ENCODE measurements at regions not wholly inside any gene's neighbourhood (a gene's known extent, or its start where the extent isn't known, plus 50 kb on each side); places are given as distances from the start of the nearest gene placed in this dataset.
"Not testable (repeated sequence)": the region's sequence is repeated elsewhere in the genome, so short reads cannot be mapped to it uniquely, and the experiment has no call there.

DNA sequence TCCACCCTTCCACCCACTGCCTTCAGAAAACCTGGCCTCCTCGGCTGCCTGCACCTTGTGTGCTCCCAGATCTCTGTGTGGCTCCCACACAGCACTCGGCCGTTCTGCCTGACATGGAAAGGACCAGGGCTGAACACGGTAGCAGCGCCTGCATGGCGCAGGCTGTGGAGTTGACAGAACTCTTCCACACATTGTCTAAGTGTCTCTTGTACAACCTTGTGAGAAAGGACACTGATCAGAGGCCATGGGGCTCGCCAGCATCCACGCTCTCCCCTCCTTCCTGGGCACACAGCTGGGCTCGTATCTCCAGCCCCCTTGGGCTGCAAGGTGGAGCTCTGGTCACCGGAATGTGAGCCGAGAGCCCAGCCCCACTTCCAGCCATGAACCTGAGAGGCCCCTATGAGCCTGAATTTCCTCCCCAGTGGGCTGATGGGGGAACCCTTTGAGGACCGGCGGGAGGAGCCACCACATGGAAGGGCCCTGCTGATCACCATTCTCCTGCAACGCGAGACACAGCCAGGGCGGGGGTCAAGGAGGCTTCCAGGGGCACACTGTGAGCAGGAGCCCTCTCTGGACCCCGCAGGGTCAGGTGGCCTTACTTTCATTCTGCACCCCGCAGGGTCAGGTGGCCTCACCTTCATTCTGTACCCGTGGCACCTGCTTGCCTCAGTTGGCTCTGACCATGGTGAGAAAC lies 314.2 kb upstream of the MYT1L start:
- no peak overlapping the region for H2BK20ac ChIP-seq (ENCODE audit: low read depth, low read length)
- H3K4ac ChIP-seq (ENCODE audit: low read depth, low read length), result no peak overlapping the region
- H2AFZ ChIP-seq (replicated peaks; ENCODE audit: low read length, poor library complexity), result no peak overlapping the region
- CTCF ChIA-PET, result no interaction called here
- H2AK5ac ChIP-seq (ENCODE audit: low read depth, low read length), result no peak overlapping the region
- no peak overlapping the region for H2AK9ac ChIP-seq (replicated peaks; ENCODE audit: low read depth, low read length, poor library complexity)
- intact Hi-C loops (cut with micrococcal nuclease), result no loop called here
- POLR2A ChIA-PET (ENCODE audit: unreplicated experiment), result no interaction called here
- H3K4me2 ChIP-seq (ENCODE audit: low read depth, low read length), result no peak overlapping the region
- H3K9me1 ChIP-seq (ENCODE audit: insufficient read depth, low read length), result no peaks in the 10 kb centered on the region
- no peak overlapping the region for H3K18ac ChIP-seq (ENCODE audit: low read depth, low read length)
- no peaks in the 10 kb centered on the region for H4K20me1 ChIP-seq (ENCODE audit: insufficient read depth, low read length)
- TF ChIP-seq BHLHE40 (IDR thresholded peaks at IDR 0.05; ENCODE audit: low read depth, low read length) (no peak), CHD1 (IDR thresholded peaks at IDR 0.05; ENCODE audit: low read depth, low read length) (no peak), SMC3 (IDR thresholded peaks at IDR 0.05; ENCODE audit: low read depth, low read length) (no peak), RAD21 (IDR thresholded peaks at IDR 0.05; ENCODE audit: low read length) (no peak), MAZ (IDR thresholded peaks at IDR 0.05; ENCODE audit: borderline replicate concordance, low read depth, low read length) (no peak), RFX5 (IDR thresholded peaks at IDR 0.05; ENCODE audit: low read depth, low read length) (no peak)
- no peak overlapping the region for H3K9ac ChIP-seq (ENCODE audit: low read depth, low read length)
- H4K91ac ChIP-seq (ENCODE audit: insufficient read depth, low read depth, low read length), result no peak overlapping the region
- H2BK5ac ChIP-seq (ENCODE audit: low read depth, low read length, poor library complexity, severe bottlenecking), result no peak overlapping the region
- ATAC-seq (ENCODE audit: low read depth) (no peak), DNase-seq (no peak)
- in situ Hi-C loops (cut with MboI; ENCODE audit: low sequenced_read_pairs), result no loop called here
- no peak overlapping the region for H3K14ac ChIP-seq (replicated peaks; ENCODE audit: low read depth, low read length)
- no peak overlapping the region for H3K56ac ChIP-seq (ENCODE audit: extremely low read depth, insufficient read depth, low read length)
- H3K23ac ChIP-seq (ENCODE audit: low read depth, low read length), result no peak overlapping the region
- dilution Hi-C loops (cut with HindIII; ENCODE audit: low sequenced_read_pairs, unreplicated experiment), result no loop called here
- no peak overlapping the region for H4K8ac ChIP-seq (ENCODE audit: low read depth in 2 of 2, low read length in 2 of 2)
- peaks cover 39% of the 10 kb centered on the region for H3K9me3 ChIP-seq (ENCODE audit: control insufficient read depth, insufficient read depth, low read length)
- no peak overlapping the region for H4K5ac ChIP-seq (ENCODE audit: low read depth, low read length)
- no peaks in the 10 kb centered on the region for H3K79me1 ChIP-seq (ENCODE audit: low read depth in 1 of 2, low read length in 2 of 2)
- H3K27ac ChIP-seq (ENCODE audit: insufficient read depth, low read length), result no peak overlapping the region
- no peak overlapping the region for H3K4me3 ChIP-seq (ENCODE audit: insufficient read depth, low read depth, low read length)
- no peak overlapping the region for H2BK120ac ChIP-seq (ENCODE audit: low read depth, low read length)
- 54% methylated on average over 6 of the region's 19 CpGs; no CpG with 5 or more reads in 1 of the 2 experiments for WGBS, 2 experiments (ENCODE audit: extremely low coverage in 2 of 2, insufficient read length in 1 of 2)
- no peaks in the 10 kb centered on the region for H3K4me1 ChIP-seq (ENCODE audit: control insufficient read depth, insufficient read depth, low read length)
- no peak overlapping the region for H2BK15ac ChIP-seq (ENCODE audit: low read depth, low read length)
- H3K27me3 ChIP-seq (ENCODE audit: control insufficient read depth, insufficient read depth, low read length), result no peaks in the 10 kb centered on the region
- BruUV-seq (replicated peaks), result no TSS peak
- H3K36me3 ChIP-seq (ENCODE audit: control insufficient read depth, insufficient read depth, low read length), result no peaks in the 10 kb centered on the region

DNA sequence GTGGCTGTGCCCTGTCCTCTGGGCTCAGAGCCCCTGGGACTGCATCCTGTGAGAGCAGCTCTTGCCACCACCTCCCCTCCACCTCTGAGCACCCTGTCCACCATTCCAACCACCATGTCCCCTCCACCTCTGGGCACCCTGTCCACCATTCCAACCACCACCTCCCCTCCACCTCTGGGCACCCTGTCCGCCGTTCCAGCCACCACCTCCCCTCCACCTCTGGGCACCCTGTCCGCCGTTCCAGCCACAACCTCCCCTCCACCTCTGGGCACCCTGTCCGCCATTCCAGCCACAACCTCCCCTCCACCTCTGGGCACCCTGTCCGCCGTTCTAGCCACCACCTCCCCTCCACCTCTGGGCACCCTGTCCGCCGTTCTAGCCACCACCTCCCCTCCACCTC lies 313.7 kb upstream of the MYT1L start:
- peaks cover 39% of the 10 kb centered on the region for H3K9me3 ChIP-seq (ENCODE audit: control insufficient read depth, insufficient read depth, low read length)
- H2AK9ac ChIP-seq (replicated peaks; ENCODE audit: low read depth, low read length, poor library complexity); H4K5ac ChIP-seq (ENCODE audit: low read depth, low read length); H3K79me1 ChIP-seq (ENCODE audit: low read depth in 1 of 2, low read length in 2 of 2); H3K56ac ChIP-seq (ENCODE audit: extremely low read depth, insufficient read depth, low read length); dilution Hi-C loops (cut with HindIII; ENCODE audit: low sequenced_read_pairs, unreplicated experiment); H2BK15ac ChIP-seq (ENCODE audit: low read depth, low read length); H3K27me3 ChIP-seq (ENCODE audit: control insufficient read depth, insufficient read depth, low read length); H3K27ac ChIP-seq (ENCODE audit: insufficient read depth, low read length); H3K9me1 ChIP-seq (ENCODE audit: insufficient read depth, low read length); H2AFZ ChIP-seq (replicated peaks; ENCODE audit: low read length, poor library complexity); H4K8ac ChIP-seq (ENCODE audit: low read depth in 2 of 2, low read length in 2 of 2); H2BK120ac ChIP-seq (ENCODE audit: low read depth, low read length); H2BK5ac ChIP-seq (ENCODE audit: low read depth, low read length, poor library complexity, severe bottlenecking); H4K91ac ChIP-seq (ENCODE audit: insufficient read depth, low read depth, low read length); H3K23ac ChIP-seq (ENCODE audit: low read depth, low read length); ATAC-seq (ENCODE audit: low read depth); H3K4me1 ChIP-seq (ENCODE audit: control insufficient read depth, insufficient read depth, low read length); H3K9ac ChIP-seq (ENCODE audit: low read depth, low read length); H3K36me3 ChIP-seq (ENCODE audit: control insufficient read depth, insufficient read depth, low read length); intact Hi-C loops (cut with micrococcal nuclease); H4K20me1 ChIP-seq (ENCODE audit: insufficient read depth, low read length); CTCF ChIA-PET; H3K4me2 ChIP-seq (ENCODE audit: low read depth, low read length); H2AK5ac ChIP-seq (ENCODE audit: low read depth, low read length); BruUV-seq (replicated peaks); H3K14ac ChIP-seq (replicated peaks; ENCODE audit: low read depth, low read length); H3K4ac ChIP-seq (ENCODE audit: low read depth, low read length); H3K18ac ChIP-seq (ENCODE audit: low read depth, low read length); in situ Hi-C loops (cut with MboI; ENCODE audit: low sequenced_read_pairs); H2BK20ac ChIP-seq (ENCODE audit: low read depth, low read length); H3K4me3 ChIP-seq (ENCODE audit: insufficient read depth, low read depth, low read length); POLR2A ChIA-PET (ENCODE audit: unreplicated experiment); DNase-seq: not testable (repeated sequence)
- 42% methylated on average over 2 of the region's 9 CpGs; no CpG with 5 or more reads in 1 of the 2 experiments for WGBS, 2 experiments (ENCODE audit: extremely low coverage in 2 of 2, insufficient read length in 1 of 2)
